GM23248 (cell line): ENCODE measurements at regions not wholly inside any gene's neighbourhood (a gene's known extent, or its start where the extent isn't known, plus 50 kb on each side); places are given as distances from the start of the nearest gene placed in this dataset.

Source experiments
- EZH2 ChIP-seq: fragments of 200-600 bp; sonication (generic); IDR thresholded peaks from 2 replicates; pipeline ENCODE4 v1.6.1; 2018; ENCODE audit warnings: antibody characterized with exemption, mild to moderate bottlenecking; ENCODE audit not compliant: insufficient read depth, poor library complexity, severe bottlenecking
- EZH2phosphoT487 ChIP-seq: fragments of 200-600 bp; sonication (generic); IDR thresholded peaks from 2 replicates; pipeline ENCODE4 v1.6.1; 2018; ENCODE audit warnings: antibody characterized with exemption, moderate library complexity, mild to moderate bottlenecking, low read depth; ENCODE audit not compliant: insufficient read depth

DNA sequence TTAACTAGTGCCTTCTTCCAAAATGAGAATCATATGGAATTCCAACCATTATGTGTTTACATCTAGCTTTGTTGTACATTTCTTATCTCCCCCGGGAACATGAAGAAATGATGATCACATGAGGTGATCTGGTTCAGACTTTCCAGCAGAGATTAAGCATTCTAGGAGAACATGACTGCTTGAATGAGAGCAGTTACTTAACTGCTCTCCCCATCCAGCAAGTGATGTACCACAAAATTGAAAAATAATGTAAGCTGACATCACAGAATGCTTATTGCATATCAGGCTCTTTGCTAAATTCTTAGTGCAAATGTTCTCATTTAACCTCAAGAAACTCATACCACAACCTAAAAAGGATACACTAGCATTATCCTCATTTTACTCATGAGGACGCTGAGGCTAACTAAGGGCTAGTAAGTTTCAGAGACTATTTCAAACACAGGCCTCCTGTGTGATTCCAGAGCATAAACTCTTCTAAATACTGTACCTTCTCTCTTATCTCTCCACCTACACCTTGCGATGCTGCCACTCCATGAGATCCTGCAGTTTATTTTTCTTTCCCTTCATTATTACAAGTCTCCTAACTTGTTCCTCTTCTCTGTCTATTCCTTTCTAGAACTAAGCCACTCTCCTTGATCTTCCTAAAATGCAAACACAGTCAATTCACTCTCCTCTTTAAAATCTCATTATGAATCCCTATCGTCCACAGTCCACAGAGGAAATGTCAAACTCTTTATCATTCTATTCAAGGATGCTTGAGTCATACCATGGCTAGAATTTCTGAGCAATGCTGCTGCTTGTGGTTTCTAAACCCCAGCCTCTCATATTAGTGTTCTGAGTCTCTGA lies 1224.8 kb upstream of the ZEB2 start:
- TF ChIP-seq EZH2 (no peak), EZH2phosphoT487 (0 out of 2 replicates have a peak, but pooled peaks have one; percentile 53)
